ENCODE measurements at regions not wholly inside any gene's neighbourhood (a gene's known extent, or its start where the extent isn't known, plus 50 kb on each side); places are given as distances from the start of the nearest gene placed in this dataset.

DNA sequence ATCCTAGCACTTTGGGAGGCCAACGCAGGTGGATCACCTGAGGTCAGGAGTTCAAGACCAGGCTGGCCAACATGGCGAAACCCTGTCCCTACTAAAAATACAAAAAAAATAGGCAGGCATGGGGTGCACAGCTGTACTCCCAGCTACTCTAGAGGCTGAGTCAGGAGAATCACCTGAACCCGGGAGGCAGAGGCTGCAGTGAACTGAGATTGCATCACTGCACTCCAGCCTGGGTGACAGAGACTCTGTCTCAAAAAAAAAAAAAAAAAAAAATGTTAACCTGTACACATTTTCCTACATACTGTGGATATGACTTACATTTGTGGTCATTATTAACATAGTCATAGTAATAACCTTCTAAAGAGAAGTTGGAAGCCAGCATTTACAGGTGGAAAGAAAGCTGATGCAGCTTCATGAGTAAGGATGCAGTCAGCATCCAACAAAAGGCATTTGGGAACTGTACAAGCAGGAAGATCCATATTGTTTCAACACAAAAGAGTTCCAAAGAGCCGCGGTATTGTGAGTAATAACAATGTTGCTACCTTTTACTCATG is 186.2 kb downstream of the GPX5 start:
- Mint-ChIP-seq H3K36me3 (ENCODE audit: unreplicated experiment) (peaks cover 18% of the 10 kb centered on the region), H3K9me3 (ENCODE audit: unreplicated experiment) (peaks cover 14% of the 10 kb centered on the region), H3K4me1 (ENCODE audit: low read depth, unreplicated experiment) (no peaks in the 10 kb centered on the region), H3K27ac (ENCODE audit: unreplicated experiment) (no peak overlapping the region), H3K27me3 (ENCODE audit: unreplicated experiment) (no peaks in the 10 kb centered on the region), H3K4me3 (ENCODE audit: unreplicated experiment) (no peak overlapping the region)
- TF ChIP-seq, protein P1, sequence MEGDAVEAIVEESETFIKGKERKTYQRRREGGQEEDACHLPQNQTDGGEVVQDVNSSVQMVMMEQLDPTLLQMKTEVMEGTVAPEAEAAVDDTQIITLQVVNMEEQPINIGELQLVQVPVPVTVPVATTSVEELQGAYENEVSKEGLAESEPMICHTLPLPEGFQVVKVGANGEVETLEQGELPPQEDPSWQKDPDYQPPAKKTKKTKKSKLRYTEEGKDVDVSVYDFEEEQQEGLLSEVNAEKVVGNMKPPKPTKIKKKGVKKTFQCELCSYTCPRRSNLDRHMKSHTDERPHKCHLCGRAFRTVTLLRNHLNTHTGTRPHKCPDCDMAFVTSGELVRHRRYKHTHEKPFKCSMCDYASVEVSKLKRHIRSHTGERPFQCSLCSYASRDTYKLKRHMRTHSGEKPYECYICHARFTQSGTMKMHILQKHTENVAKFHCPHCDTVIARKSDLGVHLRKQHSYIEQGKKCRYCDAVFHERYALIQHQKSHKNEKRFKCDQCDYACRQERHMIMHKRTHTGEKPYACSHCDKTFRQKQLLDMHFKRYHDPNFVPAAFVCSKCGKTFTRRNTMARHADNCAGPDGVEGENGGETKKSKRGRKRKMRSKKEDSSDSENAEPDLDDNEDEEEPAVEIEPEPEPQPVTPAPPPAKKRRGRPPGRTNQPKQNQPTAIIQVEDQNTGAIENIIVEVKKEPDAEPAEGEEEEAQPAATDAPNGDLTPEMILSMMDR (IDR thresholded peaks at IDR 0.05; ENCODE audit: partially characterized antibody, unreplicated experiment), result no peak
- DNase-seq, result no peak

DNA sequence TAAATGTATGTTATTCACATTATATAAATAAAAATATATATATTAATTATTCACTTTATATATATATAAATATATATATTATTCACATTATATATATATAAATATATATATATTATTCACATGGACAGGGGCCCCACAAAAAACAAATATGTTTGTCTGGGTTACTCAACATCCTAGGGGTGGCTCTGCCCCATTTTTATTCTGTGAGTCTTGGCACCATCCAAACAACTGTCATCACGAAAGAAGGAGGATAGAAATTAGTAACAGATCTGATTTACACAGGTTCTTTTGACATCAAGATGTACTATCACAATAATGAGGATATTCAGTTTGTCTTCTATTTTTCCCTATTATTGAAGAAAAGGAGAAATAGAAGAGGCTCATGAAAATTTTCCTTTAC is 187.3 kb downstream of the GPX5 start:
- peaks cover 10% of the 10 kb centered on the region for H3K9me3 Mint-ChIP-seq (ENCODE audit: unreplicated experiment)
- no peak overlapping the region for H3K27ac Mint-ChIP-seq (ENCODE audit: unreplicated experiment)
- no peak overlapping the region for H3K4me3 Mint-ChIP-seq (ENCODE audit: unreplicated experiment)
- H3K27me3 Mint-ChIP-seq (ENCODE audit: unreplicated experiment), result no peaks in the 10 kb centered on the region
- peaks cover 7% of the 10 kb centered on the region for H3K36me3 Mint-ChIP-seq (ENCODE audit: unreplicated experiment)
- no peak for DNase-seq
- no peaks in the 10 kb centered on the region for H3K4me1 Mint-ChIP-seq (ENCODE audit: low read depth, unreplicated experiment)
- TF ChIP-seq, protein P1 (IDR thresholded peaks at IDR 0.05; ENCODE audit: partially characterized antibody, unreplicated experiment), result no peak

DNA sequence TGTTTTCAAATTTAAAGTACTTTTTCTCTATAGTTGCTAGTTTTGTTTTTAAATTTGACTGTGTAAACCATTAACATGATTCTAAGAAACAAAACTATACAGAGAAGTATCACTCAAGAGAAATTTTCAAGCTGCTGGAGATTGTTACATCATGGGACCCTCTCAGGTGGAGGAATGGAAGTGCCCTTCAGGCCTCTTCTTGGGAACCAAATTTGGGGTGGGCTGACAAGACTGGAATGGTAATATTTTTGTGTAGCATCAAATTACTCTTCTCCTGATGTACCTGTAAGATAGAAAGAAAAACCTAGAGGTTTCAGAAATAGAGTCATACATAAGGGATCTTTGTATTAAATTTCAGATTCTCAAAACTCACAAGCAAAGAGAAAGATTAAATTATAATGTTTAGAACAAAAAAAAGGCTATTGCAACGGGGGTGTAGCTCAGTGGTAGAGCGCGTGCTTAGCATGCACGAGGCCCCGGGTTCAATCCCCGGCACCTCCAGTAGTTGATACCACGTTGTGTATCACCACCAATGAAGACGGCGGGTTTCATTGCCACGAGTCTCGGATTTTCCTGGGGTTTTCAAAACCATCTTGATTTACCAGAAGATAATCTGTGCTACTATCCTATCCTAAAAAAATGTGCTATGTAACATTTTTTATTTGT is 193.7 kb downstream of the GPX5 start:
- no peaks in the 10 kb centered on the region for H3K9me3 Mint-ChIP-seq (ENCODE audit: unreplicated experiment)
- no peaks in the 10 kb centered on the region for H3K36me3 Mint-ChIP-seq (ENCODE audit: unreplicated experiment)
- H3K4me1 Mint-ChIP-seq (ENCODE audit: low read depth, unreplicated experiment), result peaks cover 2% of the 10 kb centered on the region
- DNase-seq, result no peak
- H3K27me3 Mint-ChIP-seq (ENCODE audit: unreplicated experiment), result peaks cover 2% of the 10 kb centered on the region
- TF ChIP-seq, protein P1 (IDR thresholded peaks at IDR 0.05; ENCODE audit: partially characterized antibody, unreplicated experiment), result no peak
- no peak overlapping the region for H3K4me3 Mint-ChIP-seq (ENCODE audit: unreplicated experiment)
- no peak overlapping the region for H3K27ac Mint-ChIP-seq (ENCODE audit: unreplicated experiment)

GRCh38 chr6:28720357-28721231 is 194.9 kb downstream of the GPX5 start:
- no peaks in the 10 kb centered on the region for H3K9me3 Mint-ChIP-seq (ENCODE audit: unreplicated experiment)

More at GRCh38 chr6:28720357-28721231, 194.9 kb downstream of the GPX5 start:
- no peak overlapping the region for H3K4me3 Mint-ChIP-seq (ENCODE audit: unreplicated experiment)
- H3K27ac Mint-ChIP-seq (ENCODE audit: unreplicated experiment), result no peak overlapping the region
- H3K4me1 Mint-ChIP-seq (ENCODE audit: low read depth, unreplicated experiment), result peaks cover 2% of the 10 kb centered on the region
- DNase-seq, result no peak
- peaks cover 2% of the 10 kb centered on the region for H3K27me3 Mint-ChIP-seq (ENCODE audit: unreplicated experiment)
- H3K36me3 Mint-ChIP-seq (ENCODE audit: unreplicated experiment), result no peaks in the 10 kb centered on the region
- TF ChIP-seq, protein P1 (IDR thresholded peaks at IDR 0.05; ENCODE audit: partially characterized antibody, unreplicated experiment), result no peak

Data from glutamatergic neuron (in vitro differentiated cells).